ENCODE measurements at regions not wholly inside any gene's neighbourhood (a gene's known extent, or its start where the extent isn't known, plus 50 kb on each side); places are given as distances from the start of the nearest gene placed in this dataset.

DNA sequence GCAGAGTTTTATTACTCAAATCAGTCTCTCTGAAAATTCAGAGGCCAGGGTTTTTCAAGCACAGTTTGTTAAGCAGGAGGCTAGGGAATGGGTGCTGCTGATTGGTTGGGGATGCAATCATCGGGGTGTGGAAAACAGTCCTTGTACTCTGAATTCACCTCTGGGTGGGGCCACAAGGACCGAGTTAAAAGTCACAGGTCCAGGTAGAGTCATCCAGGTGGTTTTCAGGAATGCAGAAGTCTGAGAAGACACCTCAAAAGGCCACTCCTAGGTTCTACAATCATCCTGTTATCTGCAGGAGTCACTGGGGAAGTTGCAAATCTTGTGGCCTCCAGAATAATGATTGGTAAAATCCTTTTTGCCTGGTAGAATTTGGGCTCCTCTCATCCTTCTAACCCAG is 371.2 kb upstream of the SULF2 start:
- TF ChIP-seq POLR2A (IDR thresholded peaks at IDR 0.05; ENCODE audit: extremely low read depth, insufficient read length) = no peak
- TF ChIP-seq CTCF (IDR thresholded peaks at IDR 0.05; ENCODE audit: low read depth, low read length) = no peak
